Activated CD4-positive, alpha-beta T cell treated with anti-CD3 and anti-CD28 coated beads, Interleukin-2, amount 10 ng/mL, durations not matched to agents 7 days and 5 days (primary cell): ENCODE measurements at regions not wholly inside any gene's neighbourhood (a gene's known extent, or its start where the extent isn't known, plus 50 kb on each side); places are given as distances from the start of the nearest gene placed in this dataset.
"Not testable (repeated sequence)": the region's sequence is repeated elsewhere in the genome, so short reads cannot be mapped to it uniquely, and the experiment has no call there.

Source experiments
- CTCF ChIA-PET: fragments of 350-600 bp; sonication (Branson Sonifier 250); formaldehyde crosslinking; loops from one replicate; lab custom pipeline; 2021; ENCODE audit warnings: antibody characterized with exemption; lab: Charles Lee
- POLR2A ChIA-PET: fragments of 350-600 bp; sonication (Branson Sonifier 250); formaldehyde crosslinking; loops from one replicate; lab custom pipeline; 2021; ENCODE audit warnings: antibody characterized with exemption; lab: Charles Lee
- DNase-seq: peaks from one replicate; pipeline ENCODE4 v3.0.0-alpha.2; 2020
- H3K27ac Mint-ChIP-seq: one replicate; pipeline ENCODE4 v1.8.0; 2021; ENCODE audit warnings: mild to moderate bottlenecking, moderate library complexity, mixed read lengths
- H3K27me3 Mint-ChIP-seq: one replicate; pipeline ENCODE4 v1.8.0; 2021; ENCODE audit warnings: mixed read lengths
- H3K36me3 Mint-ChIP-seq: one replicate; pipeline ENCODE4 v1.8.0; 2021; ENCODE audit warnings: low read depth, mixed read lengths
- H3K4me1 Mint-ChIP-seq: one replicate; pipeline ENCODE4 v1.8.0; 2021; ENCODE audit warnings: mixed read lengths
- H3K4me3 Mint-ChIP-seq: one replicate; pipeline ENCODE4 v1.8.0; 2021; ENCODE audit warnings: mild to moderate bottlenecking, moderate library complexity, mixed read lengths
- H3K9me3 Mint-ChIP-seq: one replicate; pipeline ENCODE4 v1.8.0; 2021; ENCODE audit warnings: mixed read lengths

- Mint-ChIP-seq H3K36me3 (no peaks in the 10 kb centered on the region), H3K4me3 (no peak overlapping the region), H3K9me3 (peaks cover 7% of the 10 kb centered on the region), H3K27ac (no peak overlapping the region), H3K4me1 (no peaks in the 10 kb centered on the region), H3K27me3 (no peaks in the 10 kb centered on the region)
- ChIA-PET POLR2A (no interaction called here), CTCF (no interaction called here)
- no peak for DNase-seq
Measured at GRCh38 chr5:167281925-167282324, 1009.5 kb upstream of the WWC1 start.

- H3K36me3 Mint-ChIP-seq, result no peaks in the 10 kb centered on the region
- ChIA-PET POLR2A (no interaction called here), CTCF (no interaction called here)
- no peaks in the 10 kb centered on the region for H3K4me1 Mint-ChIP-seq
- peaks cover 8% of the 10 kb centered on the region for H3K9me3 Mint-ChIP-seq
- no peak overlapping the region for H3K27ac Mint-ChIP-seq
- H3K27me3 Mint-ChIP-seq, result no peaks in the 10 kb centered on the region
- H3K4me3 Mint-ChIP-seq, result no peak overlapping the region
- no peak for DNase-seq
Measured at GRCh38 chr5:167283691-167284090, 1007.8 kb upstream of the WWC1 start.

- ChIA-PET CTCF (no interaction called here), POLR2A (no interaction called here)
- peaks cover 8% of the 10 kb centered on the region for H3K9me3 Mint-ChIP-seq
- no peaks in the 10 kb centered on the region for H3K27me3 Mint-ChIP-seq
- no peak for DNase-seq
- no peaks in the 10 kb centered on the region for H3K36me3 Mint-ChIP-seq
- H3K4me3 Mint-ChIP-seq, result no peak overlapping the region
- H3K4me1 Mint-ChIP-seq, result no peaks in the 10 kb centered on the region
- H3K27ac Mint-ChIP-seq, result no peak overlapping the region
Measured at GRCh38 chr5:167284222-167284890, 1007.1 kb upstream of the WWC1 start.

- no peak overlapping the region for H3K27ac Mint-ChIP-seq
- no peak for DNase-seq
- no peaks in the 10 kb centered on the region for H3K4me1 Mint-ChIP-seq
- ChIA-PET POLR2A (no interaction called here), CTCF (no interaction called here)
- H3K9me3 Mint-ChIP-seq, result peaks cover 5% of the 10 kb centered on the region
- H3K27me3 Mint-ChIP-seq, result no peaks in the 10 kb centered on the region
- H3K36me3 Mint-ChIP-seq, result no peaks in the 10 kb centered on the region
- no peak overlapping the region for H3K4me3 Mint-ChIP-seq
Measured at GRCh38 chr5:167285591-167285990, 1005.9 kb upstream of the WWC1 start.

GRCh38 chr5:167286891-167287290 is 1004.6 kb upstream of the WWC1 start:
- no peaks in the 10 kb centered on the region for H3K36me3 Mint-ChIP-seq
- no peak overlapping the region for H3K4me3 Mint-ChIP-seq
- peaks cover 5% of the 10 kb centered on the region for H3K9me3 Mint-ChIP-seq
- no peaks in the 10 kb centered on the region for H3K4me1 Mint-ChIP-seq
- ChIA-PET CTCF (no interaction called here), POLR2A (no interaction called here)
- H3K27me3 Mint-ChIP-seq, result no peaks in the 10 kb centered on the region
- H3K27ac Mint-ChIP-seq, result no peak overlapping the region
- DNase-seq, result no peak

- no peaks in the 10 kb centered on the region for H3K27me3 Mint-ChIP-seq
- peaks cover 3% of the 10 kb centered on the region for H3K9me3 Mint-ChIP-seq
- H3K4me1 Mint-ChIP-seq, result no peaks in the 10 kb centered on the region
- H3K27ac Mint-ChIP-seq, result no peak overlapping the region
- H3K4me3 Mint-ChIP-seq, result no peak overlapping the region
- ChIA-PET POLR2A (no interaction called here), CTCF (no interaction called here)
- no peak for DNase-seq
- no peaks in the 10 kb centered on the region for H3K36me3 Mint-ChIP-seq
Measured at GRCh38 chr5:167290478-167290877, 1001.0 kb upstream of the WWC1 start.

GRCh38 chr5:167294882-167295680 is 996.4 kb upstream of the WWC1 start:
- Mint-ChIP-seq H3K27me3 (no peaks in the 10 kb centered on the region), H3K9me3 (peaks cover 3% of the 10 kb centered on the region), H3K27ac (no peak overlapping the region), H3K4me3 (no peak overlapping the region), H3K4me1 (no peaks in the 10 kb centered on the region), H3K36me3 (no peaks in the 10 kb centered on the region)
- DNase-seq, result no peak
- ChIA-PET CTCF (no interaction called here), POLR2A (no interaction called here)

- peaks cover 7% of the 10 kb centered on the region for H3K9me3 Mint-ChIP-seq
- no peaks in the 10 kb centered on the region for H3K27me3 Mint-ChIP-seq
- H3K4me3 Mint-ChIP-seq, result no peak overlapping the region
- ChIA-PET CTCF (no interaction called here), POLR2A (no interaction called here)
- H3K36me3 Mint-ChIP-seq, result no peaks in the 10 kb centered on the region
- DNase-seq, result no peak
- H3K27ac Mint-ChIP-seq, result no peak overlapping the region
- no peaks in the 10 kb centered on the region for H3K4me1 Mint-ChIP-seq
Measured at GRCh38 chr5:167295681-167296005, 995.8 kb upstream of the WWC1 start.

- no peak for DNase-seq
- CTCF ChIA-PET, result no interaction called here
- H3K36me3 Mint-ChIP-seq, result no peaks in the 10 kb centered on the region
- no peak overlapping the region for H3K27ac Mint-ChIP-seq
- H3K4me1 Mint-ChIP-seq, result no peaks in the 10 kb centered on the region
- no peaks in the 10 kb centered on the region for H3K27me3 Mint-ChIP-seq
- peaks cover 7% of the 10 kb centered on the region for H3K9me3 Mint-ChIP-seq
- H3K4me3 Mint-ChIP-seq, result no peak overlapping the region
- POLR2A ChIA-PET, result no interaction called here
Measured at GRCh38 chr5:167296066-167296465, 995.4 kb upstream of the WWC1 start.

- Mint-ChIP-seq H3K4me3 (no peak overlapping the region), H3K27me3 (no peaks in the 10 kb centered on the region), H3K27ac (no peak overlapping the region), H3K9me3 (peaks cover 7% of the 10 kb centered on the region), H3K4me1 (no peaks in the 10 kb centered on the region), H3K36me3 (no peaks in the 10 kb centered on the region)
- no peak for DNase-seq
- ChIA-PET CTCF (no interaction called here), POLR2A (no interaction called here)
Measured at GRCh38 chr5:167296661-167297060, 994.8 kb upstream of the WWC1 start.

- POLR2A ChIA-PET, H3K4me1 Mint-ChIP-seq, H3K27me3 Mint-ChIP-seq, DNase-seq, H3K27ac Mint-ChIP-seq, H3K36me3 Mint-ChIP-seq, H3K4me3 Mint-ChIP-seq, CTCF ChIA-PET: not testable (repeated sequence)
- peaks cover 11% of the 10 kb centered on the region for H3K9me3 Mint-ChIP-seq
Measured at GRCh38 chr5:167299861-167300260, 991.6 kb upstream of the WWC1 start.

GRCh38 chr5:167303582-167303981 is 987.9 kb upstream of the WWC1 start:
- no peak overlapping the region for H3K4me3 Mint-ChIP-seq
- no peaks in the 10 kb centered on the region for H3K27me3 Mint-ChIP-seq
- ChIA-PET POLR2A (no interaction called here), CTCF (no interaction called here)
- H3K27ac Mint-ChIP-seq, result no peak overlapping the region
- no peaks in the 10 kb centered on the region for H3K36me3 Mint-ChIP-seq
- no peaks in the 10 kb centered on the region for H3K4me1 Mint-ChIP-seq
- DNase-seq, result no peak
- peaks cover 8% of the 10 kb centered on the region for H3K9me3 Mint-ChIP-seq

- no peaks in the 10 kb centered on the region for H3K27me3 Mint-ChIP-seq
- ChIA-PET CTCF (no interaction called here), POLR2A (interaction anchor here (0.7 kb wide), 1 partner anchor 626 kb away, joined by 3 read pairs; no protein-coding TSS in a partner anchor)
- H3K4me3 Mint-ChIP-seq, result no peak overlapping the region
- no peaks in the 10 kb centered on the region for H3K4me1 Mint-ChIP-seq
- no peak overlapping the region for H3K27ac Mint-ChIP-seq
- no peak for DNase-seq
- H3K9me3 Mint-ChIP-seq, result peaks cover 8% of the 10 kb centered on the region
- no peaks in the 10 kb centered on the region for H3K36me3 Mint-ChIP-seq
Measured at GRCh38 chr5:167304834-167305469, 986.5 kb upstream of the WWC1 start.
